ENCODE measurements at regions not wholly inside any gene's neighbourhood (a gene's known extent, or its start where the extent isn't known, plus 50 kb on each side); places are given as distances from the start of the nearest gene placed in this dataset.

DNA sequence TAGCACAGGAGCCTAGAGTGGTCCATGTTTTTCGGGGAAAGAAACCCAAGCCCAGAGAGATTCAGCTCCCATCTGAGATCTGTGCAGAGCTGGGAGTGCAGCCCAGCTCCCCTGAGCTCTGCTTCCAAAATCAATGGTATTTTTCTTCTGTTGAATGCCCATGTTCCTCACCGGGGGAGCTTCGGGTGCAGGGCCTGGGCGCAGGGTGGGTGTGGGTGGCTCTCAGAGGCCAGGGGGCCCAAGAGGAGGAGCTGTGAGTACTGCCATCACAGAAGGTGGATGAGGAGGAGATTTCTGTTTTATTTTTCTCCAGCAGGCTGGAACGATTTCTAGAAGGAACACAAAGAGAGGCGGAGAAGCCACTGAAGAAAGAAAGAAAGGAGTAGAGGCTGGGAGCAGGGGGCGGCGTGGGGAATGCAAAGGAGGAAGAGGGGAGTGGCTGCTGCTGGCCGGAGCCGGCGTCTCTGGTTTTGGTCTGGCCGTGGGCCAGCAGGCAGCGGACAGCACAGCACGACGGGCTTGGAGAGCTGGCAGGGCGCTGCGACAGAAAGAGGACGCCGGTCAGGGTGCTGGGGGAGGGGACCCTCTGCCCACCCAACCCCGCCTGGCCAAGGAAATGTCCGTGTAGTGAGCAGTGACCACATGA lies 76.2 kb upstream of the KSR1 start:
- intact Hi-C loops (cut with micrococcal nuclease; ENCODE audit: unreplicated experiment) = no loop called here
- H3K27ac ChIP-seq (ENCODE audit: low read length) = peak overlapping the region; percentile 31; the same call in 1 of the 2 replicates
- CTCF ChIA-PET = interaction anchor here (0.6 to 2.6 kb wide), 7 partner anchors 25 to 845 kb away, joined by 3 to 9 read pairs (median 5); no protein-coding TSS in a partner anchor

DNA sequence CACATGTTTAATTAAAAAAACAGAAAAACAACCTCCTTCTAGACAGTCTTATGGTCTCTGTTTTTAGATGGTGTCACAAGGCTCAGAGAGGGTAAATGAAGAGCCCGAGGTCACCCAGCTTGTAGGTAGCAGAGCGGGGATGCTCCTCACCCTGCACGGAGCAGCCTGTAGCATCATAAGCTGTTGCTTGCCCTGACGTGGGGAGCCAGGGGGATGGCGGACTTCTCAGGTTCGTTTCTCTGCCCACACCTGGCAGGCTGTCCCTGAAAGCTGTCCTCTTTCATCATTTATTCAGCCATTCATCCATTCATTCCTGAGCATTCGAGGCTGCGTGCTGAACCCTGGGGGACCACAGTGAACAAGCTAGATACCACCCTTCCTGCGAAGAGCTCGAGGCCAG lies 75.7 kb upstream of the KSR1 start:
- CTCF ChIA-PET = interaction anchor here (0.6 to 2.6 kb wide), 6 partner anchors 26 to 845 kb away, joined by 3 to 9 read pairs (median 6); no protein-coding TSS in a partner anchor
- POLR2A ChIA-PET = interaction anchor here (0.5 to 0.9 kb wide), 2 partner anchors 53 to 225 kb away, joined by 4 to 12 read pairs; no protein-coding TSS in a partner anchor
- ATAC-seq (peak; percentile 3), DNase-seq (ENCODE audit: low read depth, low spot score) (no peak)
- no peaks in the 10 kb centered on the region for H3K27me3 ChIP-seq (ENCODE audit: control insufficient read depth, insufficient read depth, low read length)
- no peaks in the 10 kb centered on the region for H3K9me3 ChIP-seq (ENCODE audit: control insufficient read depth, insufficient read depth, low read depth, low read length)
- peaks cover 24% of the 10 kb centered on the region for H3K4me1 ChIP-seq (ENCODE audit: control insufficient read depth, insufficient read depth, low read length)
- in situ Hi-C loops (cut with HindIII; ENCODE audit: low pct_unique_long_range_greater_than_20kb, low sequenced_read_pairs) = no loop called here
- H3K4me3 ChIP-seq (ENCODE audit: low read depth in 2 of 2, low read length in 2 of 2) = peak overlapping the region; percentile 27 to 45
- intact Hi-C loops (cut with micrococcal nuclease; ENCODE audit: unreplicated experiment) = no loop called here
- H3K27ac ChIP-seq (ENCODE audit: low read length) = peak overlapping the region; percentile 31; the same call in 1 of the 2 replicates
- no TSS peak for BruUV-seq (replicated peaks)
- no peaks in the 10 kb centered on the region for H3K36me3 ChIP-seq (ENCODE audit: control insufficient read depth, insufficient read depth, low read length)
- TF ChIP-seq, protein P1, sequence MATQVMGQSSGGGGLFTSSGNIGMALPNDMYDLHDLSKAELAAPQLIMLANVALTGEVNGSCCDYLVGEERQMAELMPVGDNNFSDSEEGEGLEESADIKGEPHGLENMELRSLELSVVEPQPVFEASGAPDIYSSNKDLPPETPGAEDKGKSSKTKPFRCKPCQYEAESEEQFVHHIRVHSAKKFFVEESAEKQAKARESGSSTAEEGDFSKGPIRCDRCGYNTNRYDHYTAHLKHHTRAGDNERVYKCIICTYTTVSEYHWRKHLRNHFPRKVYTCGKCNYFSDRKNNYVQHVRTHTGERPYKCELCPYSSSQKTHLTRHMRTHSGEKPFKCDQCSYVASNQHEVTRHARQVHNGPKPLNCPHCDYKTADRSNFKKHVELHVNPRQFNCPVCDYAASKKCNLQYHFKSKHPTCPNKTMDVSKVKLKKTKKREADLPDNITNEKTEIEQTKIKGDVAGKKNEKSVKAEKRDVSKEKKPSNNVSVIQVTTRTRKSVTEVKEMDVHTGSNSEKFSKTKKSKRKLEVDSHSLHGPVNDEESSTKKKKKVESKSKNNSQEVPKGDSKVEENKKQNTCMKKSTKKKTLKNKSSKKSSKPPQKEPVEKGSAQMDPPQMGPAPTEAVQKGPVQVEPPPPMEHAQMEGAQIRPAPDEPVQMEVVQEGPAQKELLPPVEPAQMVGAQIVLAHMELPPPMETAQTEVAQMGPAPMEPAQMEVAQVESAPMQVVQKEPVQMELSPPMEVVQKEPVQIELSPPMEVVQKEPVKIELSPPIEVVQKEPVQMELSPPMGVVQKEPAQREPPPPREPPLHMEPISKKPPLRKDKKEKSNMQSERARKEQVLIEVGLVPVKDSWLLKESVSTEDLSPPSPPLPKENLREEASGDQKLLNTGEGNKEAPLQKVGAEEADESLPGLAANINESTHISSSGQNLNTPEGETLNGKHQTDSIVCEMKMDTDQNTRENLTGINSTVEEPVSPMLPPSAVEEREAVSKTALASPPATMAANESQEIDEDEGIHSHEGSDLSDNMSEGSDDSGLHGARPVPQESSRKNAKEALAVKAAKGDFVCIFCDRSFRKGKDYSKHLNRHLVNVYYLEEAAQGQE (IDR thresholded peaks at IDR 0.05; ENCODE audit: insufficient read depth in 1 of 2, low read depth in 2 of 2, low read length in 1 of 2) = no peak
- no peak for TF ChIP-seq SIN3A (IDR thresholded peaks at IDR 0.05; ENCODE audit: borderline replicate concordance, insufficient read depth, low read depth, low read length)
- no peak for TF ChIP-seq TCF7L2 (IDR thresholded peaks at IDR 0.05; ENCODE audit: low read depth, low read length)
- TF ChIP-seq, protein P2, sequence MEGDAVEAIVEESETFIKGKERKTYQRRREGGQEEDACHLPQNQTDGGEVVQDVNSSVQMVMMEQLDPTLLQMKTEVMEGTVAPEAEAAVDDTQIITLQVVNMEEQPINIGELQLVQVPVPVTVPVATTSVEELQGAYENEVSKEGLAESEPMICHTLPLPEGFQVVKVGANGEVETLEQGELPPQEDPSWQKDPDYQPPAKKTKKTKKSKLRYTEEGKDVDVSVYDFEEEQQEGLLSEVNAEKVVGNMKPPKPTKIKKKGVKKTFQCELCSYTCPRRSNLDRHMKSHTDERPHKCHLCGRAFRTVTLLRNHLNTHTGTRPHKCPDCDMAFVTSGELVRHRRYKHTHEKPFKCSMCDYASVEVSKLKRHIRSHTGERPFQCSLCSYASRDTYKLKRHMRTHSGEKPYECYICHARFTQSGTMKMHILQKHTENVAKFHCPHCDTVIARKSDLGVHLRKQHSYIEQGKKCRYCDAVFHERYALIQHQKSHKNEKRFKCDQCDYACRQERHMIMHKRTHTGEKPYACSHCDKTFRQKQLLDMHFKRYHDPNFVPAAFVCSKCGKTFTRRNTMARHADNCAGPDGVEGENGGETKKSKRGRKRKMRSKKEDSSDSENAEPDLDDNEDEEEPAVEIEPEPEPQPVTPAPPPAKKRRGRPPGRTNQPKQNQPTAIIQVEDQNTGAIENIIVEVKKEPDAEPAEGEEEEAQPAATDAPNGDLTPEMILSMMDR (IDR thresholded peaks at IDR 0.05) = no peak
- no peak for TF ChIP-seq POLR2AphosphoS5 (IDR thresholded peaks at IDR 0.05; ENCODE audit: low read depth, low read length)

More for the DNA sequence above, 76.2 kb upstream of the KSR1 start:
- POLR2A ChIA-PET = interaction anchor here (0.9 kb wide), 1 partner anchor 225 kb away, joined by 4 read pairs; no protein-coding TSS in a partner anchor
- ATAC-seq (peak; percentile 65), DNase-seq (ENCODE audit: low read depth, low spot score) (no peak)
- in situ Hi-C loops (cut with HindIII; ENCODE audit: low pct_unique_long_range_greater_than_20kb, low sequenced_read_pairs) = no loop called here
- TF ChIP-seq, protein P2 (IDR thresholded peaks at IDR 0.05) = no peak
- TF ChIP-seq POLR2AphosphoS5 (IDR thresholded peaks at IDR 0.05; ENCODE audit: low read depth, low read length) = no peak
- TF ChIP-seq, protein P1 (IDR thresholded peaks at IDR 0.05; ENCODE audit: insufficient read depth in 1 of 2, low read depth in 2 of 2, low read length in 1 of 2) = no peak
- TF ChIP-seq SIN3A (IDR thresholded peaks at IDR 0.05; ENCODE audit: borderline replicate concordance, insufficient read depth, low read depth, low read length) = no peak
- no peak for TF ChIP-seq TCF7L2 (IDR thresholded peaks at IDR 0.05; ENCODE audit: low read depth, low read length)
- Histone ChIP-seq H3K27me3 (ENCODE audit: control insufficient read depth, insufficient read depth, low read length) (no peaks in the 10 kb centered on the region), H3K4me1 (ENCODE audit: control insufficient read depth, insufficient read depth, low read length) (peaks cover 24% of the 10 kb centered on the region), H3K4me3 (ENCODE audit: low read depth in 2 of 2, low read length in 2 of 2) (peak overlapping the region; percentile 27 to 45), H3K36me3 (ENCODE audit: control insufficient read depth, insufficient read depth, low read length) (no peaks in the 10 kb centered on the region), H3K9me3 (ENCODE audit: control insufficient read depth, insufficient read depth, low read depth, low read length) (no peaks in the 10 kb centered on the region)
- BruUV-seq (replicated peaks) = no TSS peak
